ENCODE measurements at regions not wholly inside any gene's neighbourhood (a gene's known extent, or its start where the extent isn't known, plus 50 kb on each side); places are given as distances from the start of the nearest gene placed in this dataset.

GRCh38 chr11:110870816-110871522, 158.7 kb upstream of the ARHGAP20 start:
- no peak for DNase-seq
- intact Hi-C loops (cut with DNase I) = no loop called here
- no peak overlapping the region for H3K27ac ChIP-seq
- no peaks in the 10 kb centered on the region for H3K36me3 ChIP-seq
- WGBS, 3 donors = 59 to 70% (median 66%) methylated on average over 5 of the region's 5 CpGs
- H3K4me1 ChIP-seq (ENCODE audit: insufficient read depth) = no peaks in the 10 kb centered on the region
- TF ChIP-seq EP300 (IDR thresholded peaks at IDR 0.05) (no peak), POLR2A (IDR thresholded peaks at IDR 0.05) (no peak)
- TF ChIP-seq, protein P1, sequence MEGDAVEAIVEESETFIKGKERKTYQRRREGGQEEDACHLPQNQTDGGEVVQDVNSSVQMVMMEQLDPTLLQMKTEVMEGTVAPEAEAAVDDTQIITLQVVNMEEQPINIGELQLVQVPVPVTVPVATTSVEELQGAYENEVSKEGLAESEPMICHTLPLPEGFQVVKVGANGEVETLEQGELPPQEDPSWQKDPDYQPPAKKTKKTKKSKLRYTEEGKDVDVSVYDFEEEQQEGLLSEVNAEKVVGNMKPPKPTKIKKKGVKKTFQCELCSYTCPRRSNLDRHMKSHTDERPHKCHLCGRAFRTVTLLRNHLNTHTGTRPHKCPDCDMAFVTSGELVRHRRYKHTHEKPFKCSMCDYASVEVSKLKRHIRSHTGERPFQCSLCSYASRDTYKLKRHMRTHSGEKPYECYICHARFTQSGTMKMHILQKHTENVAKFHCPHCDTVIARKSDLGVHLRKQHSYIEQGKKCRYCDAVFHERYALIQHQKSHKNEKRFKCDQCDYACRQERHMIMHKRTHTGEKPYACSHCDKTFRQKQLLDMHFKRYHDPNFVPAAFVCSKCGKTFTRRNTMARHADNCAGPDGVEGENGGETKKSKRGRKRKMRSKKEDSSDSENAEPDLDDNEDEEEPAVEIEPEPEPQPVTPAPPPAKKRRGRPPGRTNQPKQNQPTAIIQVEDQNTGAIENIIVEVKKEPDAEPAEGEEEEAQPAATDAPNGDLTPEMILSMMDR (IDR thresholded peaks at IDR 0.05) = no peak
- no peaks in the 10 kb centered on the region for H3K9me3 ChIP-seq
- no peaks in the 10 kb centered on the region for H3K27me3 ChIP-seq
- H3K4me3 ChIP-seq = no peak overlapping the region

GRCh38 chr11:110867951-110868350, 155.7 kb upstream of the ARHGAP20 start:
- Histone ChIP-seq H3K9me3 (no peaks in the 10 kb centered on the region), H3K4me1 (ENCODE audit: insufficient read depth) (no peaks in the 10 kb centered on the region), H3K36me3 (no peaks in the 10 kb centered on the region), H3K4me3 (no peak overlapping the region), H3K27me3 (no peaks in the 10 kb centered on the region), H3K27ac (no peak overlapping the region)
- intact Hi-C loops (cut with DNase I) = no loop called here
- TF ChIP-seq POLR2A (IDR thresholded peaks at IDR 0.05) = no peak
- TF ChIP-seq EP300 (IDR thresholded peaks at IDR 0.05) = no peak
- TF ChIP-seq, protein P1 (IDR thresholded peaks at IDR 0.05) = no peak
- 94 to 97% (median 97%) methylated on average over 4 of the region's 4 CpGs for WGBS, 3 donors
- DNase-seq = no peak

DNA sequence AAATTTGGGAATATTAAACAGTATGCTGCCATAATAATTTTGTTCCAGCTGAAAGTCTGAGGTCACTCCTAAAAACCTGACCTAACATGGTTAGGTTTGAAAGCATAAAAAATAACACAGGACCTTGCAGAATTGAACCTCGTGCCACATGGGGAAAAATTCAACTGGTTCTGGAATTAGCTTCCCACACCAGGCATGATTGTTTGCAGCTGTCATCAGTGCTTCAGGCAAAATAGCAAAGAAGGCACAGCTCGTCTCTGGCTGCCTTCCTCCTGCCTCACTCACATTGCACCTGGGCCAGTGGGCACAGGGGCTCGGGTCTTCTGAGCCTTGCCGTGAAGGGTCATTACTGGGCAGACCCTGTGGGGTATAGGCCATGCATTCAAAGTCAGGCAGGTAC, 153.8 kb upstream of the ARHGAP20 start:
- H3K36me3 ChIP-seq = no peaks in the 10 kb centered on the region
- no peak overlapping the region for H3K4me3 ChIP-seq
- WGBS, 3 donors = 31 to 52% (median 33%) methylated on average over 4 of the region's 4 CpGs
- TF ChIP-seq POLR2A (IDR thresholded peaks at IDR 0.05) (no peak), EP300 (IDR thresholded peaks at IDR 0.05) (no peak)
- TF ChIP-seq, protein P1 (IDR thresholded peaks at IDR 0.05) = no peak
- H3K9me3 ChIP-seq = no peaks in the 10 kb centered on the region
- H3K27ac ChIP-seq = no peak overlapping the region
- intact Hi-C loops (cut with DNase I) = no loop called here
- DNase-seq = no peak
- no peaks in the 10 kb centered on the region for H3K4me1 ChIP-seq (ENCODE audit: insufficient read depth)
- no peaks in the 10 kb centered on the region for H3K27me3 ChIP-seq

DNA sequence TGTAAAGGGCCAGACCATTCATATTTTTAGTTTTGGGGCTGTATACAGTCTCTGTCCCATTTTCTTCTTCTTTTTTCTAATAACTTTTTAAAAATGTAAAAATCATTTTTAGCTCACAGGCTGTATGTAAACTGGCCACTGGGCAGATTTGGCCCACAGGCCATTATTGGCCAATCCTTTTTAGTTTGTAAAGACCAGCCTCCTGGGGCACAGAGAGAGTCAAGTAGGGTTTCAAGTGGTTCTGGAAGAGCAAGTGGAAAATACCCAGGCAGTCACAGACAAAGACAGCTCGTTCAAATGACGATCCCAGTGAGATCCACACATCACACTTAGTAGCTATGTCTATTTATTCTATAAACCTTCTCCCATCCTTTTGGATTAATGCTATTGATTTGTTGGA, 150.2 kb upstream of the ARHGAP20 start:
- 91 to 95% (median 95%) methylated on average over 2 of the region's 2 CpGs for WGBS, 3 donors
- intact Hi-C loops (cut with DNase I) = no loop called here

More for the DNA sequence above, 150.2 kb upstream of the ARHGAP20 start:
- no peaks in the 10 kb centered on the region for H3K36me3 ChIP-seq
- no peak for DNase-seq
- no peaks in the 10 kb centered on the region for H3K4me1 ChIP-seq (ENCODE audit: insufficient read depth)
- H3K27me3 ChIP-seq = no peaks in the 10 kb centered on the region
- no peak overlapping the region for H3K27ac ChIP-seq
- no peak overlapping the region for H3K4me3 ChIP-seq
- TF ChIP-seq EP300 (IDR thresholded peaks at IDR 0.05) (no peak), POLR2A (IDR thresholded peaks at IDR 0.05) (no peak)
- TF ChIP-seq, protein P1 (IDR thresholded peaks at IDR 0.05) = no peak
- no peaks in the 10 kb centered on the region for H3K9me3 ChIP-seq
